A673 (cell line): ENCODE measurements at regions not wholly inside any gene's neighbourhood (a gene's known extent, or its start where the extent isn't known, plus 50 kb on each side); places are given as distances from the start of the nearest gene placed in this dataset.

Experiments used
- BruUV-seq: library from RNA; stranded (reverse); fragments of 400-500 nt; replicated peaks from 2 replicates; lab custom pipeline; 2021; lab: Mats Ljungman, UMichigan
- CTCF ChIA-PET: fragments of 300-600 bp; sonication (Branson Sonifier 250); formaldehyde crosslinking; loops from one replicate; lab custom pipeline; 2022; ENCODE audit warnings: antibody characterized with exemption; lab: Charles Lee
- POLR2A ChIA-PET: fragments of 300-600 bp; sonication (Branson Sonifier 250); formaldehyde crosslinking; loops from one replicate; lab custom pipeline; 2022; ENCODE audit warnings: antibody characterized with exemption; ENCODE audit not compliant: low non-redundant PET; lab: Charles Lee
- DNase-seq: peaks from one replicate; pipeline ENCODE4 v3.0.0-alpha.2; 2015; ENCODE audit warnings: low spot score
- H3K27ac ChIP-seq: fragments of 200-600 bp; sonication (generic); 2 replicates; pipeline ENCODE4 v1.5.1; 2016; ENCODE audit warnings: mixed run types, low read depth, mild to moderate bottlenecking, mixed read lengths, antibody characterized with exemption, low read length; ENCODE audit not compliant: poor library complexity, severe bottlenecking
- H3K27me3 ChIP-seq: fragments of 200-600 bp; sonication (generic); replicated peaks from 2 replicates; pipeline ENCODE4 v1.6.1; 2017; ENCODE audit warnings: mixed run types, low read depth, mild to moderate bottlenecking, mixed read lengths, antibody characterized with exemption, low read length; ENCODE audit not compliant: insufficient read depth, poor library complexity
- H3K36me3 ChIP-seq: fragments of 200-600 bp; sonication (generic); 2 replicates; pipeline ENCODE4 v1.6.1; 2016; ENCODE audit warnings: mixed run types, mild to moderate bottlenecking, mixed read lengths, antibody characterized with exemption, low read length; ENCODE audit not compliant: insufficient read depth, poor library complexity, severe bottlenecking
- H3K4me1 ChIP-seq: fragments of 200-600 bp; sonication (generic); 2 replicates; pipeline ENCODE4 v1.6.1; 2017; ENCODE audit warnings: mixed run types, mild to moderate bottlenecking, mixed read lengths, antibody characterized with exemption, low read length; ENCODE audit not compliant: insufficient read depth, poor library complexity, severe bottlenecking
- H3K4me3 ChIP-seq: fragments of 200-600 bp; sonication (generic); 2 replicates; pipeline ENCODE4 v1.5.1; 2016; ENCODE audit warnings: low read depth, mixed run types, mild to moderate bottlenecking, mixed read lengths, low read length; ENCODE audit not compliant: poor library complexity, severe bottlenecking
- H3K9me3 ChIP-seq: fragments of 200-600 bp; sonication (generic); 2 replicates; pipeline ENCODE4 v1.6.1; 2016; ENCODE audit warnings: mixed run types, low read depth, mild to moderate bottlenecking, mixed read lengths, antibody characterized with exemption, low read length; ENCODE audit not compliant: poor library complexity, severe bottlenecking
- EZH2 ChIP-seq: fragments of 200-600 bp; sonication (generic); IDR thresholded peaks from 2 replicates; pipeline ENCODE4 v1.6.1; 2017; ENCODE audit warnings: borderline replicate concordance, low read depth, mild to moderate bottlenecking, mixed read lengths, antibody characterized with exemption, low read length; ENCODE audit not compliant: poor library complexity, severe bottlenecking
- intact Hi-C: fragments of 100-400 bp; cut with micrococcal nuclease; formaldehyde crosslinking; loops from one replicate; pipeline ENCODE4 v1.10.0; 2022; ENCODE audit not compliant: unreplicated experiment
- TF ChIP-seq, protein P1 (sequence below): fragments of 300-800, 200-600 bp; sonication (generic); conservative IDR thresholded peaks from 2 replicates; pipeline ENCODE4 v1.5.1; 2017; ENCODE audit warnings: low read depth, mild to moderate bottlenecking, antibody characterized with exemption, low read length, moderate library complexity, mixed read lengths

DNA sequence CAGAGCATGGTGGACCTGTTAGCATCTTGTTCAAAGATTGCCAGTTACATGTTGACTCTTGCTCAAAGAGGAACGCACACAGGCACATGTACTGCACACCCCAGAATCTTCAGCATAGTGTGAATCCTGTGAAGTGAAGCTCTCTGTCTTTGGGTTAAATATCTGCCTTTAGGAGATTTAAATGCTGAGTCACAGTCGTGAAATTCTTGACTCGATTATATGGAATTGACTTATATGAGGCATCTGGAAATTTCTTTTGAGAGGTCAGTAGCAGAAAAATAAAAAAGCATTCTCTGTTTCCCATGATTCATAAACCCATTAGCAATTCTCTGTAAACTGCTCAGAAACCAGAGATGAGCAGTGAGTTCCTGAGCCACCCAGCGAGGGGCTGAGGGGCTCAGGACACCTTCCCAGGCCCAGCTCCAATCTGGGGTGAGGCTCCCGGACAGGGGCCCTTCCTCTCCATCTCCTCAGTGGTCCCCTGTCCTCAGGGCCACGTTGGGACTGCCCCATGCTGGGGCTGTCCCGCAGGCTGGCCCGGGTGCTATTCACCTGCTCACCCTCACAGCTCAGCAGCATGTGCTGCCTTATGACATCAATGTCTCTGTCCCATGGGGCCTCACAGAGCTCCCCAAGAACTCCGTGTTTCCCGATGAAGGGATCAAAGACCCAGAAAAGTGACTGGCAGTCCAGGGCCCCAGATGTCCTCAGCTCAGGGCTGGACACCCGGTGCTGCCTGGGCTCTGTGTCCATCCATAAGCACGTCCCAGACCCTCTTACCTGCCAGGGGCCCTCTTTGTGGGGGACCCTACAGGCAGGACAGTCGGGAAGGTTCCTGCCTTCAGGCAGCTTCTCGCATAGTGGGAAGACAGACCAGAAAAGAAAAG is 50.0 kb upstream of the INSIG1 start:
- ChIA-PET POLR2A (no interaction called here), CTCF (interaction anchor here (0.6 kb wide), 1 partner anchor 98 kb away, joined by 3 read pairs; no protein-coding TSS in a partner anchor)
- TF ChIP-seq EZH2: no peak
- TF ChIP-seq, protein P1, sequence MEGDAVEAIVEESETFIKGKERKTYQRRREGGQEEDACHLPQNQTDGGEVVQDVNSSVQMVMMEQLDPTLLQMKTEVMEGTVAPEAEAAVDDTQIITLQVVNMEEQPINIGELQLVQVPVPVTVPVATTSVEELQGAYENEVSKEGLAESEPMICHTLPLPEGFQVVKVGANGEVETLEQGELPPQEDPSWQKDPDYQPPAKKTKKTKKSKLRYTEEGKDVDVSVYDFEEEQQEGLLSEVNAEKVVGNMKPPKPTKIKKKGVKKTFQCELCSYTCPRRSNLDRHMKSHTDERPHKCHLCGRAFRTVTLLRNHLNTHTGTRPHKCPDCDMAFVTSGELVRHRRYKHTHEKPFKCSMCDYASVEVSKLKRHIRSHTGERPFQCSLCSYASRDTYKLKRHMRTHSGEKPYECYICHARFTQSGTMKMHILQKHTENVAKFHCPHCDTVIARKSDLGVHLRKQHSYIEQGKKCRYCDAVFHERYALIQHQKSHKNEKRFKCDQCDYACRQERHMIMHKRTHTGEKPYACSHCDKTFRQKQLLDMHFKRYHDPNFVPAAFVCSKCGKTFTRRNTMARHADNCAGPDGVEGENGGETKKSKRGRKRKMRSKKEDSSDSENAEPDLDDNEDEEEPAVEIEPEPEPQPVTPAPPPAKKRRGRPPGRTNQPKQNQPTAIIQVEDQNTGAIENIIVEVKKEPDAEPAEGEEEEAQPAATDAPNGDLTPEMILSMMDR: no peak
- H3K27ac ChIP-seq: no peak overlapping the region
- H3K27me3 ChIP-seq: peaks cover 12% of the 10 kb centered on the region
- no peak overlapping the region for H3K4me3 ChIP-seq
- H3K36me3 ChIP-seq: no peaks in the 10 kb centered on the region
- no TSS peak for BruUV-seq
- intact Hi-C loops: no loop called here
- no peak for DNase-seq
- H3K4me1 ChIP-seq: no peaks in the 10 kb centered on the region
- no peaks in the 10 kb centered on the region for H3K9me3 ChIP-seq
